ENCODE measurements at regions not wholly inside any gene's neighbourhood (a gene's known extent, or its start where the extent isn't known, plus 50 kb on each side); places are given as distances from the start of the nearest gene placed in this dataset.

GRCh38 chr14:71553779-71554178 lies 378.4 kb upstream of the RGS6 start:
- ATAC-seq (no peak), DNase-seq (no peak)
- Histone ChIP-seq H2AFZ (ENCODE audit: low read length) (no peak overlapping the region), H3K9me3 (ENCODE audit: low read length) (no peaks in the 10 kb centered on the region), H3K79me2 (ENCODE audit: low read length) (peaks cover 23% of the 10 kb centered on the region), H3K4me3 (ENCODE audit: low read length) (no peak overlapping the region), H3K4me2 (ENCODE audit: low read length) (no peak overlapping the region), H3K9ac (ENCODE audit: low read length) (no peak overlapping the region), H3K4me1 (ENCODE audit: insufficient read depth, low read length) (no peaks in the 10 kb centered on the region), H3F3A (ENCODE audit: low read length, unreplicated experiment) (no peaks in the 10 kb centered on the region), H3K9me2 (replicated peaks; ENCODE audit: low read length) (no peaks in the 10 kb centered on the region), H3K27me3 (ENCODE audit: low read length) (no peaks in the 10 kb centered on the region), H4K20me1 (ENCODE audit: low read length) (0 out of 2 replicates have a peak, but pooled peaks cover 6% of the 10 kb centered on the region), H3K27ac (ENCODE audit: low read length) (no peak overlapping the region), H3K36me3 (ENCODE audit: low read depth, low read length) (no peaks in the 10 kb centered on the region)
- intact Hi-C loops (cut with micrococcal nuclease): loop anchor here (2.0 kb wide), 1 partner anchor 15 kb away; no protein-coding TSS in a partner anchor
- TF ChIP-seq EZH2 (IDR thresholded peaks at IDR 0.05; ENCODE audit: low read length, unreplicated experiment) (no peak), CTCF (conservative IDR thresholded peaks at IDR 0.05; ENCODE audit: low read depth, low read length) (no peak), EZH2phosphoT487 (IDR thresholded peaks at IDR 0.05; ENCODE audit: borderline replicate concordance, low read length) (no peak)
- no TSS peak for BruUV-seq (replicated peaks)
- POLR2A ChIA-PET (ENCODE audit: unreplicated experiment): no interaction called here
- CTCF ChIA-PET: no interaction called here

- no peaks in the 10 kb centered on the region for H3K36me3 ChIP-seq (ENCODE audit: low read depth, low read length)
- H3K27ac ChIP-seq (ENCODE audit: low read length): no peak overlapping the region
- BruUV-seq (replicated peaks): no TSS peak
- peaks cover 24% of the 10 kb centered on the region; the same call in 1 of the 2 replicates for H3K79me2 ChIP-seq (ENCODE audit: low read length)
- intact Hi-C loops (cut with micrococcal nuclease): no loop called here
- no peak overlapping the region for H3K9ac ChIP-seq (ENCODE audit: low read length)
- TF ChIP-seq EZH2phosphoT487 (IDR thresholded peaks at IDR 0.05; ENCODE audit: borderline replicate concordance, low read length) (no peak), CTCF (conservative IDR thresholded peaks at IDR 0.05; ENCODE audit: low read depth, low read length) (no peak), EZH2 (IDR thresholded peaks at IDR 0.05; ENCODE audit: low read length, unreplicated experiment) (no peak)
- no peak overlapping the region for H2AFZ ChIP-seq (ENCODE audit: low read length)
- DNase-seq: no peak
- ChIA-PET POLR2A (ENCODE audit: unreplicated experiment) (no interaction called here), CTCF (no interaction called here)
- H3K27me3 ChIP-seq (ENCODE audit: low read length): no peaks in the 10 kb centered on the region
- no peak overlapping the region for H3K4me3 ChIP-seq (ENCODE audit: low read length)
- ATAC-seq: no peak
- no peaks in the 10 kb centered on the region for H3K9me3 ChIP-seq (ENCODE audit: low read length)
- no peaks in the 10 kb centered on the region for H3K4me1 ChIP-seq (ENCODE audit: insufficient read depth, low read length)
- no peaks in the 10 kb centered on the region for H3K9me2 ChIP-seq (replicated peaks; ENCODE audit: low read length)
- H3F3A ChIP-seq (ENCODE audit: low read length, unreplicated experiment): no peaks in the 10 kb centered on the region
- H3K4me2 ChIP-seq (ENCODE audit: low read length): no peak overlapping the region
- 0 out of 2 replicates have a peak, but pooled peaks cover 3% of the 10 kb centered on the region for H4K20me1 ChIP-seq (ENCODE audit: low read length)
Measured at GRCh38 chr14:71554323-71554722, 377.9 kb upstream of the RGS6 start.

GRCh38 chr14:71554959-71555612 lies 377.1 kb upstream of the RGS6 start:
- Histone ChIP-seq H3K4me3 (ENCODE audit: low read length) (no peak overlapping the region), H3K36me3 (ENCODE audit: low read depth, low read length) (no peaks in the 10 kb centered on the region), H4K20me1 (ENCODE audit: low read length) (no peaks in the 10 kb centered on the region), H3K9ac (ENCODE audit: low read length) (no peak overlapping the region), H3K79me2 (ENCODE audit: low read length) (peaks cover 16% of the 10 kb centered on the region; the same call in 1 of the 2 replicates), H3K27me3 (ENCODE audit: low read length) (no peaks in the 10 kb centered on the region), H3K9me3 (ENCODE audit: low read length) (no peaks in the 10 kb centered on the region), H3K9me2 (replicated peaks; ENCODE audit: low read length) (no peaks in the 10 kb centered on the region), H3K27ac (ENCODE audit: low read length) (no peak overlapping the region), H3K4me1 (ENCODE audit: insufficient read depth, low read length) (no peaks in the 10 kb centered on the region), H3F3A (ENCODE audit: low read length, unreplicated experiment) (no peaks in the 10 kb centered on the region), H3K4me2 (ENCODE audit: low read length) (no peak overlapping the region), H2AFZ (ENCODE audit: low read length) (no peak overlapping the region)
- intact Hi-C loops (cut with micrococcal nuclease): no loop called here
- ChIA-PET CTCF (no interaction called here), POLR2A (ENCODE audit: unreplicated experiment) (no interaction called here)
- no TSS peak for BruUV-seq (replicated peaks)
- TF ChIP-seq EZH2phosphoT487 (IDR thresholded peaks at IDR 0.05; ENCODE audit: borderline replicate concordance, low read length) (no peak), EZH2 (IDR thresholded peaks at IDR 0.05; ENCODE audit: low read length, unreplicated experiment) (no peak), CTCF (conservative IDR thresholded peaks at IDR 0.05; ENCODE audit: low read depth, low read length) (no peak)
- ATAC-seq: no peak
- no peak for DNase-seq
